Epithelial cell of proximal tubule (primary cell): ENCODE measurements at regions not wholly inside any gene's neighbourhood (a gene's known extent, or its start where the extent isn't known, plus 50 kb on each side); places are given as distances from the start of the nearest gene placed in this dataset.
"Not testable (repeated sequence)": the region's sequence is repeated elsewhere in the genome, so short reads cannot be mapped to it uniquely, and the experiment has no call there.

Source experiments
- DNase-seq: peaks from one replicate; pipeline ENCODE4 v3.0.0-alpha.2; 2011; ENCODE audit warnings: low read depth
- H3K4me3 ChIP-seq: 2 replicates; pipeline ENCODE4 v1.5.1; 2011; ENCODE audit warnings: low read depth, mild to moderate bottlenecking, low read length
- CTCF ChIP-seq: conservative IDR thresholded peaks from 2 replicates; pipeline ENCODE4 v1.5.1; 2012; ENCODE audit warnings: low read depth, mild to moderate bottlenecking, low read length

GRCh38 chr6:137708481-137708880, 158.6 kb upstream of the TNFAIP3 start:
- DNase-seq = no peak
- no peak for TF ChIP-seq CTCF
- H3K4me3 ChIP-seq = no peak overlapping the region

GRCh38 chr6:137709424-137710236, 157.4 kb upstream of the TNFAIP3 start:
- DNase-seq = no peak
- H3K4me3 ChIP-seq = no peak overlapping the region
- TF ChIP-seq CTCF = no peak

GRCh38 chr6:137711972-137712371, 155.1 kb upstream of the TNFAIP3 start:
- H3K4me3 ChIP-seq = no peak overlapping the region
- DNase-seq = no peak
- TF ChIP-seq CTCF = no peak

- no peak for TF ChIP-seq CTCF
- no peak overlapping the region for H3K4me3 ChIP-seq
- no peak for DNase-seq
Observed at GRCh38 chr6:137712587-137712986, 154.5 kb upstream of the TNFAIP3 start.

GRCh38 chr6:137715589-137716045, 151.4 kb upstream of the TNFAIP3 start:
- no peak overlapping the region for H3K4me3 ChIP-seq
- no peak for DNase-seq
- no peak for TF ChIP-seq CTCF

- no peak overlapping the region for H3K4me3 ChIP-seq
- no peak for TF ChIP-seq CTCF
- no peak for DNase-seq
Observed at GRCh38 chr6:137717074-137718073, 149.7 kb upstream of the TNFAIP3 start.

- not testable (repeated sequence) for DNase-seq, H3K4me3 ChIP-seq
Observed at GRCh38 chr6:137718903-137719302, 148.2 kb upstream of the TNFAIP3 start.
